ENCODE measurements at regions not wholly inside any gene's neighbourhood (a gene's known extent, or its start where the extent isn't known, plus 50 kb on each side); places are given as distances from the start of the nearest gene placed in this dataset.

GRCh38 chr7:94089806-94090205 is 85.7 kb upstream of the BET1 start:
- TF ChIP-seq CHD1 (IDR thresholded peaks at IDR 0.05; ENCODE audit: low read depth, low read length) (no peak), EZH2 (IDR thresholded peaks at IDR 0.05; ENCODE audit: low read depth, low read length, severe bottlenecking) (no peak), CTCF (IDR thresholded peaks at IDR 0.05; ENCODE audit: control extremely low read depth in 1 of 3, insufficient read depth in 1 of 3, low read depth in 1 of 3, low read length in 3 of 3) (no peak), SRF (IDR thresholded peaks at IDR 0.05; ENCODE audit: low read depth, low read length) (no peak), RAD21 (IDR thresholded peaks at IDR 0.05 in 1 of 2, conservative IDR thresholded peaks at IDR 0.05 in 1 of 2; ENCODE audit: low read depth in 2 of 2, low read length in 2 of 2) (no peak)

Data from H1 (cell line).